Stimulated activated CD4-positive, alpha-beta T cell treated with anti-CD3 and anti-CD28 coated beads, Interleukin-4, amount 100 ng/mL, for 4 hours (primary cell): ENCODE measurements at regions not wholly inside any gene's neighbourhood (a gene's known extent, or its start where the extent isn't known, plus 50 kb on each side); places are given as distances from the start of the nearest gene placed in this dataset.
"Not testable (repeated sequence)": the region's sequence is repeated elsewhere in the genome, so short reads cannot be mapped to it uniquely, and the experiment has no call there.

Experiments used
- DNase-seq, 2 experiments: peaks; one replicate each; pipeline ENCODE4 v3.0.0-alpha.2; 2020

- no peak for DNase-seq
Measured at GRCh38 chr3:110858549-110858948, 213.1 kb upstream of the NECTIN3 start.

- no peak for DNase-seq
Measured at GRCh38 chr3:110859336-110859735, 212.3 kb upstream of the NECTIN3 start.

GRCh38 chr3:110859993-110860392, 211.6 kb upstream of the NECTIN3 start:
- DNase-seq: no peak

GRCh38 chr3:110865934-110866333, 205.7 kb upstream of the NECTIN3 start:
- no peak for DNase-seq

- no peak for DNase-seq
Measured at GRCh38 chr3:110868106-110868505, 203.5 kb upstream of the NECTIN3 start.

GRCh38 chr3:110869736-110870135, 201.9 kb upstream of the NECTIN3 start:
- DNase-seq: no peak

- DNase-seq: no peak
Measured at GRCh38 chr3:110871869-110872268, 199.7 kb upstream of the NECTIN3 start.

GRCh38 chr3:110878692-110879091, 192.9 kb upstream of the NECTIN3 start:
- no peak for DNase-seq

GRCh38 chr3:110881069-110881468, 190.5 kb upstream of the NECTIN3 start:
- no peak for DNase-seq

GRCh38 chr3:110886222-110886893, 185.3 kb upstream of the NECTIN3 start:
- no peak for DNase-seq

GRCh38 chr3:110887176-110887575, 184.4 kb upstream of the NECTIN3 start:
- no peak for DNase-seq

GRCh38 chr3:110888625-110889375, 182.8 kb upstream of the NECTIN3 start:
- not testable (repeated sequence) for DNase-seq

- DNase-seq: not testable (repeated sequence)
Measured at GRCh38 chr3:110889376-110889699, 182.3 kb upstream of the NECTIN3 start.

- DNase-seq: no peak
Measured at GRCh38 chr3:110894574-110894973, 177.0 kb upstream of the NECTIN3 start.

GRCh38 chr3:110895054-110895453, 176.6 kb upstream of the NECTIN3 start:
- DNase-seq: no peak

- no peak for DNase-seq
Measured at GRCh38 chr3:110897046-110897445, 174.6 kb upstream of the NECTIN3 start.

GRCh38 chr3:110900576-110900975, 171.0 kb upstream of the NECTIN3 start:
- DNase-seq: no peak

GRCh38 chr3:110901536-110901935, 170.1 kb upstream of the NECTIN3 start:
- DNase-seq: no peak

- DNase-seq: no peak
Measured at GRCh38 chr3:110902453-110903085, 169.0 kb upstream of the NECTIN3 start.

GRCh38 chr3:110903771-110904519, 167.7 kb upstream of the NECTIN3 start:
- DNase-seq: no peak

GRCh38 chr3:110904520-110904890, 167.1 kb upstream of the NECTIN3 start:
- no peak for DNase-seq

- DNase-seq: no peak
Measured at GRCh38 chr3:110905121-110905520, 166.5 kb upstream of the NECTIN3 start.

GRCh38 chr3:110909839-110910238, 161.8 kb upstream of the NECTIN3 start:
- no peak for DNase-seq
